ENCODE measurements at regions not wholly inside any gene's neighbourhood (a gene's known extent, or its start where the extent isn't known, plus 50 kb on each side); places are given as distances from the start of the nearest gene placed in this dataset.

DNA sequence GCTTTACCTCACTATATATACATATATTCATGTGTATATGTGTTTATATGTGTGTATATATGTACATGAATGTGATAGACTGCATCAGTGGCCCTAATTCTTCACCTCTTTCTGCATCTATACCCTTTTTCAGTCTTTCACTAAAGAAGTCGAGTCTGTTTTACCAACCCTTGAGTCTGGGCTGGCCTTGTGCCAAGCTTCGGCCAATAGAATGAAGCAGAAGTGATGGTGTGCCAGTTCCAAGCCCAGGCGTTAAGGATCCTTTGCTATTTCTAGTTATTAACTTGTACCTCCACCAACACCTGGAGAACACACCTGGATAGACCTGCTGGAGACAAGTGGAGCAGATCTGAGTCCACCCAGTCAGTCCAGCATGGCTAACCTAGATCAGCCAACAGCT is 61.6 kb upstream of the PPM1J start:
- DNase-seq (no peak), ATAC-seq (no peak)
- TF ChIP-seq, protein P1, sequence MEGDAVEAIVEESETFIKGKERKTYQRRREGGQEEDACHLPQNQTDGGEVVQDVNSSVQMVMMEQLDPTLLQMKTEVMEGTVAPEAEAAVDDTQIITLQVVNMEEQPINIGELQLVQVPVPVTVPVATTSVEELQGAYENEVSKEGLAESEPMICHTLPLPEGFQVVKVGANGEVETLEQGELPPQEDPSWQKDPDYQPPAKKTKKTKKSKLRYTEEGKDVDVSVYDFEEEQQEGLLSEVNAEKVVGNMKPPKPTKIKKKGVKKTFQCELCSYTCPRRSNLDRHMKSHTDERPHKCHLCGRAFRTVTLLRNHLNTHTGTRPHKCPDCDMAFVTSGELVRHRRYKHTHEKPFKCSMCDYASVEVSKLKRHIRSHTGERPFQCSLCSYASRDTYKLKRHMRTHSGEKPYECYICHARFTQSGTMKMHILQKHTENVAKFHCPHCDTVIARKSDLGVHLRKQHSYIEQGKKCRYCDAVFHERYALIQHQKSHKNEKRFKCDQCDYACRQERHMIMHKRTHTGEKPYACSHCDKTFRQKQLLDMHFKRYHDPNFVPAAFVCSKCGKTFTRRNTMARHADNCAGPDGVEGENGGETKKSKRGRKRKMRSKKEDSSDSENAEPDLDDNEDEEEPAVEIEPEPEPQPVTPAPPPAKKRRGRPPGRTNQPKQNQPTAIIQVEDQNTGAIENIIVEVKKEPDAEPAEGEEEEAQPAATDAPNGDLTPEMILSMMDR (IDR thresholded peaks at IDR 0.05) = no peak
- no peak overlapping the region for H3K4me3 ChIP-seq
- H3K27me3 ChIP-seq = peaks cover 4% of the 10 kb centered on the region
- H3K4me1 ChIP-seq = no peaks in the 10 kb centered on the region
- no peak overlapping the region for H3K27ac ChIP-seq
- no peaks in the 10 kb centered on the region for H3K9me3 ChIP-seq
- intact Hi-C loops (cut with DNase I) = no loop called here
- no peaks in the 10 kb centered on the region for H3K36me3 ChIP-seq

DNA sequence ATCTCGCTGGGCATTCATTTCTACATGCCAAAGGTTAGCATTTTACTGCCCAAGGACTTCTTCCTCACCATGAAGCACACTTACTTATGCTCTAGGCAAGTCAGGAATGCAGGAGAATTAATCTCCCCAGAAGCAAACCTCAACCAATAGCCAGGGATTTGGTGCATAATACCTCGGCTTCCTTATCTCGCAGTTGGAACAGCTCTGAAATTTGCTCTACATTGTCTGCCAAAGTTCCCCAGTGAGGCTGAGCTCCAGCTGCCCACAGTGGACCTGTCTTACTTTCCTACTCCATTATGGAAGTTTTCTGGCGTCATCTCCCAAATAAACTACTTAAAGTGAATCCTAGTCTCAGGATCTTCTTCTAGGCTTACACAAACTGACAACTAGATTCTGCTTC is 57.6 kb upstream of the PPM1J start:
- H3K4me1 ChIP-seq = no peaks in the 10 kb centered on the region
- peaks cover 4% of the 10 kb centered on the region for H3K27me3 ChIP-seq
- intact Hi-C loops (cut with DNase I) = no loop called here
- DNase-seq (no peak), ATAC-seq (no peak)
- H3K9me3 ChIP-seq = no peaks in the 10 kb centered on the region
- TF ChIP-seq, protein P1 (IDR thresholded peaks at IDR 0.05) = no peak
- H3K4me3 ChIP-seq = no peak overlapping the region
- H3K36me3 ChIP-seq = no peaks in the 10 kb centered on the region
- H3K27ac ChIP-seq = no peak overlapping the region

DNA sequence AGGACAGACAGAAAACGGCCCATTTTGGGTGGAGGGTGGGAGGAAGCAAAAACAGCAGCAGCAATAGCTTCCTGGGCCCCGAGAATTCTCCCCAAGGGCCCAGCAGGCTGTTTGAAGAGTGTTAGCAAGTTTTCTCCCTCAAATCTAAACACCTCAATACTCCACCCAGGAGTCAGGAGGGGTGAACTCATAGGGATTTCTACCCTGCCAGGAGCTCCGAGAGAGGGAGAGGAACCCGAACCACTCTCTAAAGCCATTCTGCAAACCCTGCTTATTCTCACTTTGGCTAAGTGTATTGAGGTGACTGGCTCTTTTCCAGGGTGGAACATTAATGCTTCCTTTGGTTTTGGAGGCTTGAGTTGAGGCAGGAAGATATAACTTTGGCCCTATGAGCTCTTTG is 55.6 kb upstream of the PPM1J start:
- Histone ChIP-seq H3K4me3 (no peak overlapping the region), H3K27me3 (peaks cover 4% of the 10 kb centered on the region), H3K36me3 (no peaks in the 10 kb centered on the region), H3K4me1 (no peaks in the 10 kb centered on the region), H3K27ac (no peak overlapping the region), H3K9me3 (no peaks in the 10 kb centered on the region)
- intact Hi-C loops (cut with DNase I) = no loop called here
- ATAC-seq (no peak), DNase-seq (no peak)
- TF ChIP-seq, protein P1 (IDR thresholded peaks at IDR 0.05) = no peak

DNA sequence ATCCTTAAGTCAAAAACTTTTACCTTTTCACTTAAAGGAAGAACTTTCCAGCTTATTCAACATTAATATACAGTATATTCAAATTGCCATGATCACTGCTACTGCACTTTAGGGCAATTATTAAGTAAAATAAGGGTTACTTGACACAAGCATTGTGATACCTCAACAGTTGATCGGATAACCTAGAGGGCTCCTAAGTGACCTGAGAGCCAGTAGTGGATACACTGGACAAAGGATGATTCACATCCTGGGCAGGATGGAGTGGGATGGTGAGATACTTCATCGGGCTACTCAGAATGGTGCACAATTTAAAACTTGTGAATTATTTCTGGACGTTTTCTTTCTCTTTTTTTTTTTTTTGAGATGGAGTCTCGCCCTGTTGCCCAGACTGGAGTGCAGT is 54.5 kb upstream of the PPM1J start:
- no peak overlapping the region for H3K27ac ChIP-seq
- DNase-seq (no peak), ATAC-seq (no peak)
- H3K4me1 ChIP-seq = no peaks in the 10 kb centered on the region
- no peak overlapping the region for H3K4me3 ChIP-seq
- TF ChIP-seq, protein P1 (IDR thresholded peaks at IDR 0.05) = no peak
- no peaks in the 10 kb centered on the region for H3K9me3 ChIP-seq
- peaks cover 4% of the 10 kb centered on the region for H3K27me3 ChIP-seq
- intact Hi-C loops (cut with DNase I) = no loop called here
- no peaks in the 10 kb centered on the region for H3K36me3 ChIP-seq

DNA sequence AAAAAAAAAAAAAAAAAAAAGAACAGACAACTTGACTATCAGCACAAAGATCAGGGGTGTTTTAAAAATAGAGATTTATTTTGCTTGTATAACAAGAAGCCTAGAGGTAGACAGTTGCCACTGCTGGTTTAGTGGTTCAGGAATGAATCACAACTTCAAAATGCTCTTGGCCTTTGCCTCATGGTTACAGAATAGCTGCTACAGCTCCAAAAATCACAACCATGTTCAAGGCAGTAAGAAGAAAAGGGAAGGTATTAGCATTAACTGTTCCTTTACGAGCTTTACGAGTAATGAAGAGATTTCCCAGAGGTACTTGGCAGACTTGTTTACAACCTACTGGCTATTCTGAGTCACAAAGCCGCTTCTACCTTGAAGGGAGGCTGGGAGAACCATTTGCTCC is 52.5 kb upstream of the PPM1J start:
- Histone ChIP-seq H3K4me1 (peaks cover 3% of the 10 kb centered on the region), H3K4me3 (no peak overlapping the region), H3K9me3 (no peaks in the 10 kb centered on the region), H3K27ac (no peak overlapping the region), H3K27me3 (peaks cover 1% of the 10 kb centered on the region), H3K36me3 (no peaks in the 10 kb centered on the region)
- DNase-seq = no peak
- intact Hi-C loops (cut with DNase I) = no loop called here
- ATAC-seq = no peak
- TF ChIP-seq, protein P1 (IDR thresholded peaks at IDR 0.05) = no peak

All from upper lobe of right lung (tissue), 1 donor.